PC-3 (cell line): ENCODE measurements at regions not wholly inside any gene's neighbourhood (a gene's known extent, or its start where the extent isn't known, plus 50 kb on each side); places are given as distances from the start of the nearest gene placed in this dataset.

Experiments used
- ATAC-seq: fragments of 200-7000 bp; cut with Tn5 transposase; 2 replicates; pipeline ENCODE4 v1.9.1; 2020; ENCODE audit warnings: mild to moderate bottlenecking, moderate library complexity
- BruUV-seq: library from RNA; stranded (reverse); fragments of 400-500 nt; replicated peaks from 2 replicates; lab custom pipeline; 2021; lab: Mats Ljungman, UMichigan
- CTCF ChIA-PET: fragments of 300-600 bp; sonication (Branson Sonifier 250); formaldehyde crosslinking; loops from one replicate; lab custom pipeline; 2022; ENCODE audit warnings: antibody characterized with exemption; lab: Charles Lee
- POLR2A ChIA-PET: fragments of 300-600 bp; sonication (Branson Sonifier 250); formaldehyde crosslinking; loops from one replicate; lab custom pipeline; 2022; ENCODE audit warnings: antibody characterized with exemption; ENCODE audit not compliant: unreplicated experiment; lab: Charles Lee
- DNase-seq: peaks from one replicate; pipeline ENCODE4 v3.0.0-alpha.2; 2015
- H2AFZ ChIP-seq: fragments of 300-600 bp; sonication (generic); 2 replicates; pipeline ENCODE4 v1.6.0; 2016; ENCODE audit warnings: antibody characterized with exemption, low read length
- H3F3A ChIP-seq: fragments of 300-600 bp; sonication (generic); one replicate; pipeline ENCODE4 v1.6.0; 2017; ENCODE audit warnings: antibody characterized with exemption, low read length, control low read depth, mild to moderate bottlenecking; ENCODE audit not compliant: unreplicated experiment
- H3K27ac ChIP-seq: fragments of 300-600 bp; sonication (generic); 2 replicates; pipeline ENCODE4 v1.5.1; 2016; ENCODE audit warnings: mild to moderate bottlenecking, low read length
- H3K27me3 ChIP-seq: fragments of 300-600 bp; sonication (generic); 2 replicates; pipeline ENCODE4 v1.6.1; 2016; ENCODE audit warnings: low read length, mixed read lengths
- H3K36me3 ChIP-seq: fragments of 300-600 bp; sonication (generic); 2 replicates; pipeline ENCODE4 v1.6.1; 2016; ENCODE audit warnings: low read depth, mixed run types, low read length, mixed read lengths
- H3K4me1 ChIP-seq: fragments of 300-600 bp; sonication (generic); 2 replicates; pipeline ENCODE4 v1.5.1; 2016; ENCODE audit warnings: low read length; ENCODE audit not compliant: insufficient read depth
- H3K4me2 ChIP-seq: fragments of 300-600 bp; sonication (generic); 2 replicates; pipeline ENCODE4 v1.6.0; 2016; ENCODE audit warnings: low read length
- H3K4me3 ChIP-seq: fragments of 300-600 bp; sonication (generic); 2 replicates; pipeline ENCODE4 v1.5.1; 2016; ENCODE audit warnings: mild to moderate bottlenecking, low read length, mixed read lengths
- H3K79me2 ChIP-seq: fragments of 300-600 bp; sonication (generic); 2 replicates; pipeline ENCODE4 v1.6.1; 2017; ENCODE audit warnings: low read length, mixed read lengths
- H3K9ac ChIP-seq: fragments of 300-600 bp; sonication (generic); 2 replicates; pipeline ENCODE4 v1.6.0; 2016; ENCODE audit warnings: mild to moderate bottlenecking, low read length
- H3K9me2 ChIP-seq: fragments of 300-600 bp; sonication (generic); replicated peaks from 2 replicates; pipeline ENCODE4 v1.6.1; 2016; ENCODE audit warnings: mixed run types, low read length, mixed read lengths
- H3K9me3 ChIP-seq: fragments of 300-600 bp; sonication (generic); 2 replicates; pipeline ENCODE4 v1.6.1; 2016; ENCODE audit warnings: low read length, mixed read lengths
- H4K20me1 ChIP-seq: fragments of 300-600 bp; sonication (generic); 2 replicates; pipeline ENCODE4 v1.6.1; 2016; ENCODE audit warnings: low read length, mixed read lengths
- EZH2 ChIP-seq: fragments of 300-600 bp; sonication (generic); IDR thresholded peaks from one replicate; pipeline ENCODE4 v1.6.1; 2017; ENCODE audit warnings: antibody characterized with exemption, mild to moderate bottlenecking, low read length; ENCODE audit not compliant: unreplicated experiment
- EZH2phosphoT487 ChIP-seq: fragments of 300-600 bp; sonication (generic); IDR thresholded peaks from 2 replicates; pipeline ENCODE4 v1.6.1; 2018; ENCODE audit warnings: mild to moderate bottlenecking, antibody characterized with exemption, low read length, borderline replicate concordance
- intact Hi-C: fragments of 100-400 bp; cut with micrococcal nuclease; formaldehyde crosslinking; loops from 2 replicates; pipeline ENCODE4 v1.9.0; 2023
- TF ChIP-seq, protein P1 (sequence below): fragments of 300-600 bp; sonication (generic); conservative IDR thresholded peaks from 2 replicates; pipeline ENCODE4 v1.5.1; 2017; ENCODE audit warnings: antibody characterized with exemption, low read depth, mild to moderate bottlenecking, low read length

GRCh38 chr7:24157666-24158065, 126.3 kb upstream of the NPY start:
- H3K79me2 ChIP-seq: no peaks in the 10 kb centered on the region
- H3K4me2 ChIP-seq: no peak overlapping the region
- CTCF ChIA-PET: no interaction called here
- TF ChIP-seq EZH2 (no peak), EZH2phosphoT487 (no peak)
- TF ChIP-seq, protein P1, sequence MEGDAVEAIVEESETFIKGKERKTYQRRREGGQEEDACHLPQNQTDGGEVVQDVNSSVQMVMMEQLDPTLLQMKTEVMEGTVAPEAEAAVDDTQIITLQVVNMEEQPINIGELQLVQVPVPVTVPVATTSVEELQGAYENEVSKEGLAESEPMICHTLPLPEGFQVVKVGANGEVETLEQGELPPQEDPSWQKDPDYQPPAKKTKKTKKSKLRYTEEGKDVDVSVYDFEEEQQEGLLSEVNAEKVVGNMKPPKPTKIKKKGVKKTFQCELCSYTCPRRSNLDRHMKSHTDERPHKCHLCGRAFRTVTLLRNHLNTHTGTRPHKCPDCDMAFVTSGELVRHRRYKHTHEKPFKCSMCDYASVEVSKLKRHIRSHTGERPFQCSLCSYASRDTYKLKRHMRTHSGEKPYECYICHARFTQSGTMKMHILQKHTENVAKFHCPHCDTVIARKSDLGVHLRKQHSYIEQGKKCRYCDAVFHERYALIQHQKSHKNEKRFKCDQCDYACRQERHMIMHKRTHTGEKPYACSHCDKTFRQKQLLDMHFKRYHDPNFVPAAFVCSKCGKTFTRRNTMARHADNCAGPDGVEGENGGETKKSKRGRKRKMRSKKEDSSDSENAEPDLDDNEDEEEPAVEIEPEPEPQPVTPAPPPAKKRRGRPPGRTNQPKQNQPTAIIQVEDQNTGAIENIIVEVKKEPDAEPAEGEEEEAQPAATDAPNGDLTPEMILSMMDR: no peak
- no peaks in the 10 kb centered on the region for H4K20me1 ChIP-seq
- no peaks in the 10 kb centered on the region for H3K4me1 ChIP-seq
- intact Hi-C loops: no loop called here
- no TSS peak for BruUV-seq
- H3K4me3 ChIP-seq: no peak overlapping the region
- no peaks in the 10 kb centered on the region for H3K36me3 ChIP-seq
- POLR2A ChIA-PET: no interaction called here
- DNase-seq: no peak
- no peaks in the 10 kb centered on the region for H3K9me3 ChIP-seq
- ATAC-seq: no peak
- peaks cover 6% of the 10 kb centered on the region; the same call in 1 of the 2 replicates for H3K27me3 ChIP-seq
- H2AFZ ChIP-seq: no peak overlapping the region
- no peak overlapping the region for H3K27ac ChIP-seq
- no peaks in the 10 kb centered on the region for H3K9me2 ChIP-seq
- no peaks in the 10 kb centered on the region for H3F3A ChIP-seq
- H3K9ac ChIP-seq: no peak overlapping the region

- Histone ChIP-seq H3K9me2 (no peaks in the 10 kb centered on the region), H3K4me3 (no peak overlapping the region), H2AFZ (no peak overlapping the region), H3K9me3 (no peaks in the 10 kb centered on the region), H3K9ac (no peak overlapping the region), H3K27ac (no peak overlapping the region), H3K4me2 (no peak overlapping the region), H3F3A (no peaks in the 10 kb centered on the region), H4K20me1 (no peaks in the 10 kb centered on the region), H3K36me3 (no peaks in the 10 kb centered on the region), H3K4me1 (no peaks in the 10 kb centered on the region), H3K27me3 (peaks cover 6% of the 10 kb centered on the region; the same call in 1 of the 2 replicates), H3K79me2 (no peaks in the 10 kb centered on the region)
- intact Hi-C loops: no loop called here
- ATAC-seq: no peak
- ChIA-PET POLR2A (no interaction called here), CTCF (no interaction called here)
- no TSS peak for BruUV-seq
- TF ChIP-seq EZH2phosphoT487 (no peak), EZH2 (no peak)
- TF ChIP-seq, protein P1: no peak
- DNase-seq: no peak
Measured at GRCh38 chr7:24158975-24159374, 125.0 kb upstream of the NPY start.

DNA sequence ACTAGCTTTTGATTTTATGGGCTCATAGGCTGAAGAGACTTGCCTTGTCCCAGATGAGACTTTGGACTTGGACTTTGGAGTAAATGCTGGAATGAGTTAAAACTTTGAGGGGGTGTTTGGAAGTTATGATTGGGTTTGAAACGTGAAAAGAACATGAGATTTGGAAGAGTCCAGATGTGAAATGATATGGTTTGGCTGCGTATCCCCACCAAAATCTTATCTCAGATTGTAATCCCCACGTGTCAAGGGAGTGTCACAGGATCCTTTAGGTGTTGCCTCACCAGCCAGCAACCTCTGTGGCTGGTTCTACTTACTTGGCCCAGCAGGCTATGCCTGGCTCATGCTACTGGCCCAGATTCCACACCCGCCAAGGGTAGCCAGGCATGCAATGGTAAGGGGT, 119.6 kb upstream of the NPY start:
- Histone ChIP-seq H4K20me1 (no peaks in the 10 kb centered on the region), H3K27ac (no peak overlapping the region), H3K9me2 (no peaks in the 10 kb centered on the region), H3K4me1 (no peaks in the 10 kb centered on the region), H3K36me3 (no peaks in the 10 kb centered on the region), H3K4me2 (no peak overlapping the region), H3K27me3 (no peaks in the 10 kb centered on the region), H3K9ac (no peak overlapping the region), H2AFZ (no peak overlapping the region), H3F3A (no peaks in the 10 kb centered on the region), H3K4me3 (no peak overlapping the region), H3K9me3 (no peaks in the 10 kb centered on the region), H3K79me2 (no peaks in the 10 kb centered on the region)
- TF ChIP-seq EZH2 (no peak), EZH2phosphoT487 (no peak)
- TF ChIP-seq, protein P1: no peak
- ChIA-PET POLR2A (no interaction called here), CTCF (no interaction called here)
- ATAC-seq (no peak), DNase-seq (no peak)
- intact Hi-C loops: no loop called here
- BruUV-seq: no TSS peak
